ENCODE measurements at regions not wholly inside any gene's neighbourhood (a gene's known extent, or its start where the extent isn't known, plus 50 kb on each side); places are given as distances from the start of the nearest gene placed in this dataset.

DNA sequence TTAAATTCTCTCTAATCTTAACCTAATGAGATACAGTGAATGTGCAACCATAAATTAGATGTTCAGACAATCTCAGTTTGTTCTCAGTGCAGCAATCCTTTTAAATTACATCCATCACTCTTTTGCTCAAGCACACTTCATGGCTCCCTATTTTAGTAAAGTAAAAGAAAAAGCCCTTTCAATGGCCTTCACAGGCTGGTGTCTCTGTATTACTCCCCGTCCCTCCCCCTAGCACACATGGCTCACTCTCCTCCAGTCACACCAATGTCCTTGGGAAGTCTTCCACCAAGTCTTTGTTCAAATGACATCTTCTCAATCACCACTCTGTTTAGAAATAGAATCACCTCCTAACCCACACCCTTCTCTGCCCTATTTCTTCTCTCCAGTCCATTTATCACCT, 60.3 kb upstream of the RGS7 start:
- no peak overlapping the region for H3K4me3 ChIP-seq (replicated peaks in 1 of 3; ENCODE audit: insufficient read depth in 1 of 3, low read depth in 1 of 3, low read length in 3 of 3)
- DNase-seq (ENCODE audit: low read depth, low spot score), result no peak
- ChIA-PET CTCF (interaction anchor here (0.9 kb wide), 1 partner anchor 68 kb away, joined by 3 read pairs; no protein-coding TSS in a partner anchor), POLR2A (no interaction called here)
- H2AFZ ChIP-seq (ENCODE audit: low read depth, low read length), result no peak overlapping the region
- no peak overlapping the region for H3K9ac ChIP-seq (replicated peaks; ENCODE audit: extremely low read depth, insufficient read depth, low read length)
- no peaks in the 10 kb centered on the region for H3K9me3 ChIP-seq (replicated peaks; ENCODE audit: control insufficient read depth, insufficient read depth, low read length)
- TF ChIP-seq GATA2 (IDR thresholded peaks at IDR 0.05; ENCODE audit: insufficient read depth, insufficient read length, low read depth, low read length) (no peak), EZH2 (IDR thresholded peaks at IDR 0.05; ENCODE audit: borderline replicate concordance, low read depth, low read length, severe bottlenecking) (no peak), MYC (IDR thresholded peaks at IDR 0.05; ENCODE audit: low read depth, low read length) (no peak), POLR2AphosphoS5 (IDR thresholded peaks at IDR 0.05; ENCODE audit: insufficient read depth, low read depth, low read length) (no peak), POLR2A (IDR thresholded peaks at IDR 0.05; ENCODE audit: low read depth, low read length) (no peak), JUN (IDR thresholded peaks at IDR 0.05; ENCODE audit: borderline replicate concordance, insufficient read depth, insufficient read length, low read depth) (no peak), FOS (IDR thresholded peaks at IDR 0.05; ENCODE audit: borderline replicate concordance, insufficient read depth, low read length) (no peak)
- TF ChIP-seq, protein P1, sequence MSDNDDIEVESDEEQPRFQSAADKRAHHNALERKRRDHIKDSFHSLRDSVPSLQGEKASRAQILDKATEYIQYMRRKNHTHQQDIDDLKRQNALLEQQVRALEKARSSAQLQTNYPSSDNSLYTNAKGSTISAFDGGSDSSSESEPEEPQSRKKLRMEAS (IDR thresholded peaks at IDR 0.05; ENCODE audit: insufficient read depth, insufficient read length), result no peak
- TF ChIP-seq, protein P2, sequence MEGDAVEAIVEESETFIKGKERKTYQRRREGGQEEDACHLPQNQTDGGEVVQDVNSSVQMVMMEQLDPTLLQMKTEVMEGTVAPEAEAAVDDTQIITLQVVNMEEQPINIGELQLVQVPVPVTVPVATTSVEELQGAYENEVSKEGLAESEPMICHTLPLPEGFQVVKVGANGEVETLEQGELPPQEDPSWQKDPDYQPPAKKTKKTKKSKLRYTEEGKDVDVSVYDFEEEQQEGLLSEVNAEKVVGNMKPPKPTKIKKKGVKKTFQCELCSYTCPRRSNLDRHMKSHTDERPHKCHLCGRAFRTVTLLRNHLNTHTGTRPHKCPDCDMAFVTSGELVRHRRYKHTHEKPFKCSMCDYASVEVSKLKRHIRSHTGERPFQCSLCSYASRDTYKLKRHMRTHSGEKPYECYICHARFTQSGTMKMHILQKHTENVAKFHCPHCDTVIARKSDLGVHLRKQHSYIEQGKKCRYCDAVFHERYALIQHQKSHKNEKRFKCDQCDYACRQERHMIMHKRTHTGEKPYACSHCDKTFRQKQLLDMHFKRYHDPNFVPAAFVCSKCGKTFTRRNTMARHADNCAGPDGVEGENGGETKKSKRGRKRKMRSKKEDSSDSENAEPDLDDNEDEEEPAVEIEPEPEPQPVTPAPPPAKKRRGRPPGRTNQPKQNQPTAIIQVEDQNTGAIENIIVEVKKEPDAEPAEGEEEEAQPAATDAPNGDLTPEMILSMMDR (IDR thresholded peaks at IDR 0.05; ENCODE audit: extremely low read depth in 1 of 2, insufficient read depth in 1 of 2, low read depth in 1 of 2, low read length in 2 of 2), result no peak
- no peaks in the 10 kb centered on the region for H3K9me1 ChIP-seq (replicated peaks; ENCODE audit: control insufficient read depth, extremely low read depth, insufficient read depth, low read length)
- no peak for FAIRE-seq
- intact Hi-C loops (cut with micrococcal nuclease) (no loop called here), dilution Hi-C loops (cut with MboI; ENCODE audit: extremely low pct_ligation_motif_present, low sequenced_read_pairs) (no loop called here)
- no peaks in the 10 kb centered on the region for H3K4me1 ChIP-seq (ENCODE audit: control insufficient read depth, extremely low read depth, insufficient read depth, low read length)
- H3K36me3 ChIP-seq (ENCODE audit: control insufficient read depth in 2 of 2, extremely low read depth in 1 of 2, insufficient read depth in 2 of 2, low read length in 2 of 2), result no peaks in the 10 kb centered on the region
- H4K20me1 ChIP-seq (replicated peaks; ENCODE audit: control insufficient read depth, extremely low read depth, insufficient read depth, low read length), result no peaks in the 10 kb centered on the region
- BruUV-seq (replicated peaks), result no TSS peak
- H3K27ac ChIP-seq (ENCODE audit: insufficient read depth, low read depth, low read length), result no peak overlapping the region
- H3K27me3 ChIP-seq (ENCODE audit: control insufficient read depth in 2 of 2, insufficient read depth in 2 of 2, low read length in 2 of 2), result no peaks in the 10 kb centered on the region
- H3K79me2 ChIP-seq (ENCODE audit: control insufficient read depth, insufficient read depth, low read length), result no peaks in the 10 kb centered on the region
- H3K4me2 ChIP-seq (ENCODE audit: insufficient read depth, low read length), result no peak overlapping the region
